HG02852 (cell line): ENCODE measurements at regions not wholly inside any gene's neighbourhood (a gene's known extent, or its start where the extent isn't known, plus 50 kb on each side); places are given as distances from the start of the nearest gene placed in this dataset.

ENCODE experiments used
- ATAC-seq: cut with Tn5 transposase; IDR thresholded peaks from one replicate; pipeline ENCODE4 v1.9.1; 2021; ENCODE audit warnings: mild to moderate bottlenecking, moderate library complexity; ENCODE audit not compliant: unreplicated experiment

- ATAC-seq, result no peak
Measured at GRCh38 chr4:156596706-156597329, 374.8 kb downstream of the PDGFC start.

DNA sequence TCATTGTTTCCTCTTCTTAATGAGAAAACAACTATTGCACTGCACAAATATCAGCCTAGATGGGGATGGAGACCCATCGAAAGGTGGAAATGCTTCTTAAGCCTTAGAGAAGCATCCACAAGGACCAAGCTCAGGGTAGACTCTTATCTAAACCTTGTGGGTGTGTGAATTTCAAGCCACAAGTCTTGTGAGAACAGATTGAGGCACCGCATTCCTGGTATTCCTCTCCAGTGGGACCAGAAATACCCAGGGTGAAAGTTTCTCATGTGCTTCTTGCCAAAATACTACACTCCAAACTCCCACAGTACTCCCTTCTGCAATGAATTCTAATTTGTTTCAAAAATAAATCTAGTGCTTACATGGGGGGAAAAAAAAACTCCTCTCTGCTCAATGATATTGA lies 375.6 kb downstream of the PDGFC start:
- ATAC-seq, result no peak

- no peak for ATAC-seq
Measured at GRCh38 chr4:156595041-156595440, 376.6 kb downstream of the PDGFC start.

GRCh38 chr4:156594624-156595023 lies 377.0 kb downstream of the PDGFC start:
- ATAC-seq, result no peak

DNA sequence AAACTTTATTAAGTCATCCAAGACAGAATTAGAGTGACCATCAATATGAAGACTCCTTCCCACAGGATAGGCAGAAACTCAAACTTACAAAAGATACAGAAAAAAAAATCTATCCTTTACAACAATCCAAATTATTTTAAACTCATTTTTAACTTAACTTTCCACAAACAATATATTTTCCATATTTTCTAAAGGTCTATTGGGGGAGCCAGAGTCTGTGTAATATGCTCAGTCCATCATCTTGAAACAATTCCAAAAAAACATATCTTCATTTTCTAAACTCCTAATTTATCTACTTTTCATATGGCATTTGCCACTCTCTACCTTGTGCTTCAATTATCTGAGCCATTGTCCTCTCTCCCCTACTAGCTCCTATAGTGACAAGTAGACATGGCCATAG lies 378.1 kb downstream of the PDGFC start:
- ATAC-seq, result no peak

DNA sequence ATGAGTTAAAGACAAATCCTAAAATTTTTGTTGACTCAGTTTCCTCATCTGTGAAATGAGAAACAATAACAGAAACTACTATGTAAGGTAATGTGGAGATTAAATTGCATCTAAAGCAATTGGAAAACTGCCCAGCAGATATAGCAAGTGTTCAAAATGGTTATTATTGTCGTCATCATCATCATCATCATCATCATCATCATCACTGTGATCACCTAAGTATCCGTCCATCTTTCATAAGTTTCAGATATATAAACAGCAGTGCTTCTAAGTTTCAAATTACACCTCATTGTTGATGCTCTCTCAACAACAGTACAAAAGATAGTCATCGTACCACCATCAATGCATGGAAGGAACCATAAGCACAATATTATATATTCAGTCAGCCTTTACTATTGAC lies 379.9 kb downstream of the PDGFC start:
- ATAC-seq, result no peak

DNA sequence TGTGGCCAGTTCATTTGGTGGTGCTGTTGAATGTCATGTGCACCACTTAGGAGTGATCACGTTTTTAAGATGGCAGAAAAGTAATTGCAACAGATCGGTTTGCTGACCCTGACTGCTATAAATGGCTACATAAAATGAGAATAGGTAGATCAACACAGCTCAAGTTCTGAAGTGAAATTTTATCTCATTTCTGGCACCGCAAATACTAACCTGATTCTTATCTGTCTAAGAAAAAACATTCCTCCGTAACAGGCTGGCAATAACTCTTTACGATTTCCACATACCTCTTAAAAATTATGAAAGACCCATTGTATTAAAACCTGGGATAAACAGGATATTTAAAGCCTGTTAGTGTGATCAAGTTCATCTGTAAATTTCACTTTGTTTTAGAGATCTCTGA lies 387.5 kb downstream of the PDGFC start:
- ATAC-seq, result no peak

DNA sequence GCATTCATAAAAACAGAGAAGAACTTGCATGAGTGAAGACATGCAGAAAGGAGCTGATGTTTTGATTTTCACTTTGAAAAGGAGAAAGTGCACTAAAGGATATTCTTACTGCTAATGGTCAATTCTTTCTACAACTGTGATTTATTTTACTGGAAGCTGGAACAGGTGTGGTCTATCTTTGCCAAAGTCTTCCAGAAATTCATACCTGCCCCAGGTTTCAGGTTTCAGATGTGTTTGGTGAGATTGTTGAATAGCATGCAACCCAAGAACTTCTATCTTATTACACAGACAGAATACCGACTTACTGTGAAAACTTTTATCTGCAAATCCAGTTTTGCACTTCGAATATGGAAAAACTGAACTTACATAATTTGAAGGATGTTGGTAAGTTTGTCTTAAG lies 388.3 kb downstream of the PDGFC start:
- ATAC-seq, result no peak

GRCh38 chr4:156581282-156582063 lies 390.1 kb downstream of the PDGFC start:
- ATAC-seq, result no peak

DNA sequence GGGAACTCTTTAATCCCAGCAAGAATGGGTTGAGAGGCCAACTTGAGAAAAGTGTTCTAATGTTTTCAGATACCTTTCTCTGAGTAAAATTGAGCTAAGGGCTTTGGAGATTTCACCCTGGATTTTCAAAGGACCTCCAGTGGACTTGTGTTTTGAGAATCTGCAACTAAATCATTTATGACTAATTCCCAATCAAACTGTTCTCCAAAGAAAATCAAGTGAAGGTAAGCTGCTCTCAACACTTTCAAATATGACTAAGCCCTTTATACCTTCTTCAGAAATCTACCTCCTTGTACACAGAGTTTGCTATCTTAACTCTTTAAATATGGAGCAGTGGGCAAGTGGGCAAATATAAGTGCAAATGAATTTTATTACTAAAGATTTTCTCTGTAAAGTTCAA lies 392.9 kb downstream of the PDGFC start:
- no peak for ATAC-seq

DNA sequence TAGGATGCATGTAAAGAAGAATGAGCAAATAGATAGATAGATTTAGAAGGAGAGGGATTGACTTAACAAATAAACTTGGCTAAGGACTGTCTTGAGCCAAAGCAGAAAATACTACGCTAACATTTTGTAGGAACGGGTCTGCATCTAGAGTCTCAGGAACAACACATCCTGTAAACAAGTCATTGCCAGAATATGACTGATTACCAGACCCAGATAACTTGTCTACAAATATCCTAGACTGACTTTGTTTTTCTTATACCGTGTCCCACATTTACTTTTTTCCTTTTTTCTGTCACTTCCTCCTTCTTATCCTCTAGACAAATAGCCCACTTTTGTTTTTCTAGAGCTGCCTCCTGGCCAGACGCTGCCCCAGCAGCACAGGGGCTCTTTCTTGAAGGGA lies 393.6 kb downstream of the PDGFC start:
- no peak for ATAC-seq

DNA sequence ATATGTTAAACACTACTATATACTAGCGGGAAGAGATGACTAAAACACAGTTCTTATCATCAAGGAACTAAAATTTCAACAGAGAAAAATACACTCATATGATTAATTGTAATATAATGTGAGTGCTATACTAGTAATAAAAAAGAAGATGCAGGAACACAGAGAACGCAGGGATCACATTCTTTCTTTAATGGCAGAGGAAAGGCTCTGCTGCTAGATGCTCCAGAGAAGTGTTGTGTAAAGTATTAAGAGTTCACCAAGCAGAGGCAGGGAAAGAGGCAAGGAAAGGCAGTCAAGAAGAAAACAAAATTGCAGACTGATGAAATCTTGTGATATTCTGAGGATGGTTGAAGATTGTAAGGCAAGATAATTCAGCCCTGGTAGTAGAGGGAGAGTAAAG lies 394.7 kb downstream of the PDGFC start:
- ATAC-seq, result no peak

- no peak for ATAC-seq
Measured at GRCh38 chr4:156575430-156576073, 396.0 kb downstream of the PDGFC start.

DNA sequence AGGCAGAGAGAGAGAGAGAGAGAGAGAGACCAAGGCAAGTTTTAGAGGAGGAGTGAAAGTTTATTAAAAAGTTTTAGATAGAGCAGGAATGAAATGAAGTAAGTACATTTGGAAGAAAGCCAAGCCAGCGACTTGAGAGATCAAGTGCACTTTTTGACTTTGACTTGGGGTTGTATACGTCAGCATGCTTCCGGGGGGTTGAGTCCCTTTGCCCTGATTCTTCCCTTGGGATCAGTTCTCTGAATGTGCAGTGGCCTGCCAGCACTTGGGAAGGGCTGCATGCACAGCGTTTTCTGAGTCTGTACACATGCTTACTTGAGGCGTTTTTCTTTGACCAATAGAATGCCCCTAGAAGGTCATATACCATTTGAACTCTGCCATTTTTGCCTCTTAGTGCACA lies 400.5 kb downstream of the PDGFC start:
- no peak for ATAC-seq

DNA sequence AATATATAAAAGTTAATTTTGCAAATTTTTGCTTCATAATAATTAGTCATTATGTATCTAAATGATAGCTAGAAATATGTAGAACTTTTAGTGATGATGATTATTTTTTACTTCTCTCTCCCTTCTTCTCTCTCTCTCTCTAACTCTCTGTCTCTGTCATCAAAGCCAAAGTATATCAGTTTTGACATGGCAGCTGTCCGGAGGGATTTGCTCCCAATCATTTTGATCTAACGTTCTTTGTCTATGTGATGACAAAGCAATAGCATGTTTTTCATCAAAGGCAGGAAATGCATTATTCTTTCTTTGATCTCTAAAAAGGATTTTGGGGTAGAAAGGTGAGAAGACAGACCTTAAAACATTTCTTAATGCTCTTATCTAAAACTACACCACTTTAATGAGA lies 402.1 kb downstream of the PDGFC start:
- no peak for ATAC-seq

DNA sequence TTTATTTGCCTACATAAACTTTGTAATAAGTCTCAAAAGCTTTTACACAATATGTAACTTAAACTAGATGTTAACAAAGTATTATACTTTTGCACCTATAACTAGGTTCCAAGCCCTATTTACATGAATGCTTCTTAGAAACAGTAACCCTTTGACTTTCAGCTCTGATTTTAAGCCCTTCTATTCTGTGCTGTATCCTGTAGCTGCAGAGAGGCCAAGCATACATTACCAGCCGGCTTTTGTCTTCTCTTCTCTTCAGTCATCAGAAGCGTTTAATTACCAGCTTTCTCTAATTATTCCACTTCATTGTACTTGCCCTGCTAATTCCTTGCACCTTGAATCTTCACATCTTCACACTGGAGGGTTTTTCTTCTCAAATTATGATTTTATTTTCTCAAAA lies 403.1 kb downstream of the PDGFC start:
- ATAC-seq, result no peak

DNA sequence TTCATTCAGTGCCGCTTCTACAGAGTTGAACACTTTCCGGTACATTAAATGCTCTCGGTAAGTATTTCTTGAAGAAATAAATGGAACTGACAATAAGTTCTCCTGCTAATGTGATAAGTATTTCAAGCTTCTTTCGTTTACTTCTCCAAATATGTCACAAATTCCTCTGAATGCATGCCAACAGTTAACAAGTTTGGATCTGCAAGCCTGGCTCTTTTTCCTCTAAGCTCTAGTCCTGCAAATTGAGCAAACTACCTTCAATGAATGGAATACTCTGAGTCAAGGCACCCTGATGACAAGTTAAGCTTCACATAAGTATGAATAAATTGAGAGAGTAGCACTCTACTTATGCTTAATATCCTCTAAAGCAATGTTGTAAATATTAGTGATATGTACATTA lies 403.6 kb downstream of the PDGFC start:
- ATAC-seq, result no peak

GRCh38 chr4:156560701-156561100 lies 410.9 kb downstream of the PDGFC start:
- no peak for ATAC-seq

DNA sequence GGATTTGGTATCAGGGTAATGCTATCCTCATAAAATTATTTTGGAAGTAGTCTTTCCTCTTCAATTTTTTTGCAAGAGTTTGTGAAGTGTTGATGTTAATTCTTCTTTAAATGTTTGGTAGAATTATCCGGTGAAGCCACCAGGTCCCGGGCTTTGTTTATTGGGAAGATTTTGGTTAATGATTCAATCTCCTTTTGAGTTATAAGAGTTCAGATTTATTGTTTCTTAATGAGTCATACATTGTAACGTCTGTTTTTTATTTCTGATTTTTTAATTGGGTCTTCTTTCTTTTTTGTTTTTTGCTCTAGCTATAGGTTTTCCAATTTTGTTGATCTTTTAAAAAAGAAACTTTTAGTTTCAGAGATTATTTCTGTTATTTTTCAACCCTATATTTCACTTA lies 412.3 kb downstream of the PDGFC start:
- ATAC-seq, result no peak

- ATAC-seq, result no peak
Measured at GRCh38 chr4:156558373-156559025, 413.1 kb downstream of the PDGFC start.

DNA sequence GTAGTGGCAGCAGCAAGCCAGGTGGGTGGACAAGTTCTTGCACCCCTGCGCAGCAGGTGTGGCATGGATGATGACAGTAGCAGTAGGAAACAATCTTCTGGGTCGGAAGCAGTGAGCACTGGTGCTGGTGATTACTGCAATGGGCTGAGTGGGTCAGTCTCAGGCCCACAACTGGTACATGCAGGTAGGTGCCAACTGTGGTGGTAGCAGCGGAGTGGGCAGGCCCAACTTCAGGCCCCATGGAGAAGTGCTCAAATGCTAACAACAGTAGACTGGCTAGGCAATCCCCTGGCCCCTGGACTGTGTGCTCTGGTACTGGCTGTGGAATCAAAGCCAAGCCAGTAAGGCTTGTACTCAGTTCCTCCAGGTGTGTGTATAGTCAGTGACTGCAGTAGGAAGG lies 413.7 kb downstream of the PDGFC start:
- ATAC-seq, result no peak

- no peak for ATAC-seq
Measured at GRCh38 chr4:156556336-156556735, 415.3 kb downstream of the PDGFC start.
